Iris pigment epithelial cell (primary cell): ENCODE measurements at regions not wholly inside any gene's neighbourhood (a gene's known extent, or its start where the extent isn't known, plus 50 kb on each side); places are given as distances from the start of the nearest gene placed in this dataset.
A peak's percentile ranks its signal among the peaks of the same experiment; 100 is the strongest.
"Not testable (repeated sequence)": the region's sequence is repeated elsewhere in the genome, so short reads cannot be mapped to it uniquely, and the experiment has no call there.

Source experiments
- DNase-seq: peaks from one replicate; pipeline ENCODE4 v3.0.0-alpha.2; 2011; ENCODE audit warnings: low read depth

DNA sequence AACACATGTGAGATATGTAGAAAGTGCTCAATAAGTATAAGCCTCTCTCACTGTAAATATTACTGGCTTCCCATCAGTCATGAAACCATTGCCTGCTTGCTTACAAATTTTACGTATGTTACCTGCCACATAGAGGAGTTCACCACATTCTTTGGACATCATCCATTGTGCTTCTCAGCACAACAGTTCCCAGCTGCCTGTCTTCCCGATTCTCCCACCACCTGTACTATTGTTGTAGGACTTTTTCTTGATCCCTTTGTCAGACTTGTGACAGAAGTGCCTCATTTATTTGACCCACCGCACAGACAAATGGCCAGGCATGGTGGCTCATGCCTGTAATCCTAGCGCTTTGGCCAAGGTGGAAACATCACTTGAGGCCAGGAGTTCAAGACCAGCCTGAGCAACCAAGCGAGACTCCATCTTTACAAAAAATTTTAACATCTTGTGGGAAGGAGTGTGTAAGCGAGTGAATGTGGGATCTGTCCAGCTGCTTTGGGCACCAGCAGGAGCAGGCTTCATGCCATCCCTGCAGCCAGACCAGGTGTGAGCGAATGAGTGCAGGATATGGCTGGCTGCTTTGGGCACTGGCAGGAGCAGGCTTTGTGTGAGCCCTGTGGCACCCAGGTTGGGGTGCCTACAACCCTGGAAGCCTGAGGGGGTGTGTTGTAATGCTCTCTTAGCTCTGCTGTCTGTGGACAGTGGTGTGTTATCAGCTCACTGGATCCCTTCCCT, 139.9 kb upstream of the ELL2 start:
- no peak for DNase-seq

DNA sequence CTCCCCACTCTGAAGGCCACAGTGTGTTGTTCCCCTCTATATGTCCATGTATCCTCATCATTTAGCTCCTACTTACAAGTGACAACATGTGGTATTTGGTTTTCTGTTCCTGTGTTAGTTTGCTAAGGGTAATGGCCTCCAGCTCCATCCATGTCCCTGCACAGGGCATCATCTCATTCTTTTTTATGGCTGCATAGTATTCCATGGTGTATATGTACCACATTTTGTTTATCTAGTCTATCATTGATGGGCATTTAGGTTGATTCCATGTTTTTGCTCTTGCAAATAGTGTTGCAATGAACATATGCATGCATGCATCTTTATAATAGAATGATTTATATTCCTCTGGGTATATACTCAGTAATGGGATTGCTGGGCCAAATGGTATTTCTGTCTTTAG, 135.8 kb upstream of the ELL2 start:
- DNase-seq: not testable (repeated sequence)

DNA sequence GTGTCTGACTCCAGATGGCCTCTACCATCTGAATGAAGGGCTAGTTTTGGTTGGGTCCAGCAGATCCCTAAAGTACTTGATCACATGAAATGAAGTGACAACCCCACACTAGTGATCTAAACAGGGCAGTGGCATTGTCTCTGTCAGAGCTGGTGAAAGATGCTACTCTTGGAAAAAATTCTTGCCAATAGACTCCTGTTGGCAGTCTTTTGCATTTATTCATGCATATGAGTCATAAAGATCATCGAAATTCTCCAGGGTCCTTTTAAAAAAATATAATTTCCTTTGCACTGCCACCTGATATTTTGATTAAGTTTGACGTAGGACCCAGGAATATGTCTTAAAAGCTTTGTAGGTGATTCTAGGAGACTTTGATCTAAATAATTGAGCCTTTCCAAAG, 135.1 kb upstream of the ELL2 start:
- DNase-seq: no peak

DNA sequence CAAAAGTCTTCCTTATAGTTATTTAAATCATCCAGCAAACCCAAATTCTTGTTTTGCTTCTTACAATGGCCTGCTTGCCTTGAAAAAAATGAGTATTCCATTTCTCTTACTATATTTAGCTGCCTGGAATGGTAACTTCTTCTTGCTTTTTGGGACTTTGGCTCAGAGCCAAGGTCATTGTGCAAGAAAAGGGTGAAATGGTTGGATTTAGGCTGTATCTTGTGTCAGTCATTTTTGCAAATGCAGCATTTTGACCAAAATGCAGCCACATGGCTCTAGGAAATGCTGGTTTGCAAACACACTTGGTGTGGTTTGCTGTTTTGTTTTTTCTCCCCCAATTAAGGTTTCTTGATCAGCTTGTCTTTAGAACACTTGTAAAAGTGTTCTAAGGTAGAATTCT, 133.3 kb upstream of the ELL2 start:
- DNase-seq: no peak

DNA sequence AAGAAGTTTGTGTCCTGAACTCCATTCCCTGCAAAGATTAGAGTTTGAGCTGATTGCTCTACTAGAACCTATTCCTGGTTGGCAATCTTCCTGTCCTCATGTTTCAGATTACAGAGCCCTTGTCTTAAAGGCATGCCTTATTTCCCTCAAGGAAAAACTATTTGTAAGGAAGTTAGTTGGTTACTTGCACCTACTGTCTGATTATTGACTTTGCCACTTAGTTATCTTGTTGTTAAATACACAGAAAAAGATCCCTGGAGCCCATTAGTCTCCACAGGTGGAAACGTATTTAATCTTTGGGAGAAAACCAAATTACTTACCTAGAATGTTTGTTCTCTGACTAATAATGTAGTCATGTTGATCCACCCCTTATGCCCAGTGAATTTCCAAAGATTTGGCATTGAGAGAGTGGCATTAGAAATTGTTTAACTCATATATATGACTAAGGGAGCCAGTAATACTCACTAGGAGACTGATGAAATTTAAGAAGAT, 132.3 kb upstream of the ELL2 start:
- no peak for DNase-seq

DNA sequence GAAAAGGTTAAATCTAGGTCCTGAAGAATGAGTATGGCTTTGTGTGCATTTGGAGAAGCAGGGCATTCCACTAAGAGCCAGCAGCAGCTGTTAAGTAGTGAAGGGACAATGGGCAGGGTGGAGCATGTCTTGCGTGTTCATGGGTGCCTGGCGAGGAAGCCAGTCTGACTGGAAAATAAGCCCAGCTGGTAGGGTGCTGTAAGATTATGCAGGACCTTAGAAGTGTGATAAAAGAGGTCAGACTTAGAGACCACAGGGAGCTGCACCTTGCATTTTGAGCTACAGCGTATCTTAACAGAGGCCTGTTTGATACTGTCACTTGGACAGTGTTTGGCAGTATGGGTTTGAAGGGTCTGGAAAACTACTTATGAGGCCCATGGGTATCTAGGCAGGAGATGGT, 131.7 kb upstream of the ELL2 start:
- no peak for DNase-seq

DNA sequence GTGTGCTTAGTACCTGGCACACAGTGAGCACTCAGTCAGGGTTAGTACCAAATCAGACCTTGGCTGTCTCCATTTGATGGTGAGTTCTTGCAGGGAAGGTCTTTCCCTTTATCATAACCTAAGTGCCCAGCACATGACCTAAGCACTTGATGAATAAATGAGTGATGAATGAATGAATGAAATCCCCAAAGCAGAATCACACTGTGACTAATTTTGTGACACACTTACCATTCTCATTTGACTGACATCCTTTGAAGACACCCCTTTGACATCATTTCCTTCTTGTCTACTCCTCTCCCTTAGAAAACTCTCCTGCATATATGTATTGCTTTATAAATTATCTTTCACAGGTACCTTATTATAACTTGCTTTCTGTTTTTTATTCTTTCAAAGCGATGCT, 130.2 kb upstream of the ELL2 start:
- DNase-seq: no peak

DNA sequence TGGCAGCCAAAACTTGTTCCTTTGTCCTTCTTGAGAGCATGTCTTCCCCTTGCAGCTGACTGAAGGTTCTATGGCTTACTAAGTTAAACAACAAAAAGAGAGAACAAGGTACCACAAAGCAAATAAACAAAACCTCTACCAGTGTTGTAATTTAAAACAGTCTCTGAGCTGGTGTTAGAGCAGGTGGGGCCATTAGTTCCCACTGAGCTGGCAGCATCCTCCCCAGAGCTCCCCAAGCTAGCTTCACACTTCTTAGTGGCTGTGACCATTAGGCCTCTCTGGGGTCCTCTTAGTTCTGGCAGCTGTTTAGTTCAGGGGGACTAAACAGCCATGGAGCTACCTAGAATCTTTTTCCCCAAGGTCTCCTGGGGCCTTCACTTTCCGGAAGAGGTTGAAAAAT, 128.6 kb upstream of the ELL2 start:
- DNase-seq: no peak

DNA sequence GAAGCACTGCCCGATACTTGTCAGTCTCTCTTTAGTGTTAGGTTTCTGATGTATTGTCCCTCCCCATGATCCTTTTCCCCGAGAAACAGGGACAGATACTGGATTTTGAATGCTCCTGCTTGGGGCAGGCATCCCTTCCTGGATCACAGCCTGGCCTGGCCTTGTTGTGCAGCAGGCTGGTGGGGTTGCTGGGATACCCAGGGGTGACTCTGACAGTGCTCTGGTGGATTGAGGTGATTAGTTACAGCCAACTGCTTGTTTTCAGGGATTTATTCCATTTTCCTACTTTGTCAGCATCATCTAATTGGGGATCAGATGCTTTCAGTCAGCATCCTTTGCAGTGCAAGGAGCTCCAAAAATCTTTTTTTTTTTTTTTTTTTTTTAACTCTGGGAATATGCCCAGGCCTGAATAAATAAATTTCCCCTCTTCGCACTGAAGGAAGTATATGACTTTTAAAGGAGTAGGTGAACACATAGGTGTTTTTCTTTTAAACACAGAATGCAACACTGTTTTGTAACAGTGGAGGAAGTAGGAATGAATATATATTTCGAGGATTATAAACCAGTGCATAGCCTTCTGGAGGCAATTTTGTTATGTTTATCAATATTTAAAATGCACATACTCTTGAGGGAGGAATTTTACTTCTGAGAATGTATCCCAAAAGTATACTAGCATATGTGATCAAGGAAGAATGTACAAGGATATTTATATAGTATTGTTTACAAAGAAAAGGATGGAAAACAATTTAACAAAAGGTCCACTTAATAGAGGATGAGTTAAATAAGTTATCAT, 127.3 kb upstream of the ELL2 start:
- DNase-seq: no peak

DNA sequence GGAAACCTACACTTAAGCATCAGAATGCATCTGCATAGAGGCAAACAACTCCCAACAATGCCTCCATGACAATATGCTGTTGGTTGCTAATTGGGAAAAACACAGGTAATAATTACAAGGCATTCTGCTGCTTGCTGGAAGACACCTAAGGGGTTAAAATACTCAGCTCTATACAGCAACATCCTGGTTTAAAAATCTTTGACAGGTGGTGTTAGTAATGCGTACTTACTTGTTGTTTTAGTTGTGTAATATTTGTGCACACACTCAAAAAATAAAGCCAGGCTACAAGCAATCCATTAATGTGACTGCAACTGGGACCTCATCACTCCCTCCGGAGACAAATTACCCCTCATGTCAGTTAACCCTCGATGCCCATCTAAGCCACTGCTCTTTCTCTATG, 126.3 kb upstream of the ELL2 start:
- DNase-seq: no peak

DNA sequence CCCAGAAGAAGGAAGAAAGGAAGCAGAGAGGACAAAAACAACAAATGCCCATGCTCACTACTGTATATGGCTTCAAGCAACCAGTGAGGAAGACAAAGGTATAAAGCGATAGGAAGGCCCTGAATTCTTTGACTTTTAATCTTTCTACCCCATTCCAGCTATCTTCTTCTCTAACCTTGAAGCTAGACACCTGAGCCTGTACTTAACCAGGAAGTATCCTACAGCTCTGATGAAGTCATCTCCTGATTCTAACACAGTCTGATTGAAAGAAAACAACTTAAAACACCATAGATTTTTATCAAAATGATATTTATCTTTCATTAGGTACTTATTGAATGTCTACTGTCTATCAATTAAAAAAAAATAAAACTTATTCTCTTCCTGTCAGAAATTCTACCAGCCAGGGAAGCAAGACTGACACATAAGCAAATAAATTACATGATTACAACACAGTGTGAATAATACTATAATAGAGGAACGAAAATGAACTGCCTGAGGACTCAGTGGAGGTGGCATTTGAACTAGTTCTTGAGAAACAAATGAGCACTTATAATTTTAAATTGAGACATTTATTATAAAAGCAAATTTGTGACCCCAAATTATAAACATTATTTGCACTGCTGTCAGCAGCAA, 123.3 kb upstream of the ELL2 start:
- no peak for DNase-seq

DNA sequence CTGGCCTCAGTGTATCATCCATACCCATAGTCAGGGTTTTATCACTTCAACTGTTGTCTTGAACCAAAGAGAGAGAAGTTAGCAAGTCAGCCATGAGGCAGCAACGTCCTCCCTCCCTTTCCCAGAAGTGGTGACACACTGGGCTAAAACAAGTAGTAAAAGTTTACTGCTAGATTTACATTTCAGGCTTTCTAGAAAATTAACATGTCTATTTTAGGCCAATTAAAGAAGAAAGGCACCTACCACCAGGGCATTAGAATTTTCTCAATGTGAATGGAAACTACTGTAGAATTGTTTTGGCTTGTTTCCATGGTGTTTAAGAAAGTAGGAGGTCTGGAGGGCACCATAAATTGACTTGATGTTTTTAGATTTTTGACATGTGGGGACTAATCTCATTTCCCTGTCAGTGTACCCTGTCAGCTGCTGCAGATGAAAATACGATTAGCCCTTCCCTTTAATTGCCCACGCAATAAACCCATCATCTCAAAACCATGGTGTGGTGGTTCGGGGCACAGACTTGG, 121.8 kb upstream of the ELL2 start:
- no peak for DNase-seq

DNA sequence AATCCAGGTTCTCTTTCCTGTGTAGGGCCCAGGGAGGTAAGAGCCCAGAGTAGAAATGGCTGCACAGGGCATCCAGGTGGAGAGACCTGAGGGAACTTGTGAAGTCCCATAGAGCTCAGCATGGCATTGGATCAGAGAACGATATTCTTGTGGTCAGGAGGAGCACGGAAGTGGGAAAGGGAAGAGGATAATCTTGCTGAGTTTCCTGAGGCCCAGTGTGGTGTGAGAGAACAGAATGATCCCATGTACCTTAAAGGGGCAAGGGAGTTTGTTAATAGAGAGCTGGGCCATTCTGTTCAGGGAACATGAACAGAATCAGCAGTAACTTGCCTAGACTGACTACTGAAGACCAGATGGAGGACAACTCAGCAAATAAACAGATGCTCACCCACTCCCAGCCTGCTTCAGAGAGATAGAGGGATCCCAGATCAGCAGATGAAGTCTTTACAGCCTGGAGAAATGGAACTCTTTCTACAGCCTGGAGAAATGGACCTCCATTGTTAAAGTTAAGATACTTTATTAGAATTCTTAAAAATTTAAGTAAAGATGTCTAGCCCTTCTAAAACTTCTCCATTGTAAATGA, 119.7 kb upstream of the ELL2 start:
- DNase-seq: no peak

DNA sequence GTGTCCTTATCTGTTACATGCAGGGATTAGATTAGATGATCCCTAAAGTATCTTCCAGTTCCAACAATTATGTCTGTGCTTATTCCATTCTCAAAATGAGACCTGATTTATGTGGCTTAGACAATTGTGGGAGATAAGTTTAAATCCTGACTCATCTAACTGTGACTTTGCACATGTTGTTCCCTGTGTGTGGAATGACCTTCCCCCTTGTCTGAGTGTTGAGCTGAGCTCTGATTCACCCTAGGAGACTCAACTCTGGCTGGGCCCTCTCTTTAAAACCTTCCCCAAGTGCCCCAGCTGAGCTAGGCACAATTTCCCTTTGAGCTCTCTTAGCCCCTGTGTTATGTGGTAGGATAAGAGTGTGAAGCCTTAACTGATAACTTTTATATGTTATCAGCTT, 118.9 kb upstream of the ELL2 start:
- peak; percentile 83 for DNase-seq

DNA sequence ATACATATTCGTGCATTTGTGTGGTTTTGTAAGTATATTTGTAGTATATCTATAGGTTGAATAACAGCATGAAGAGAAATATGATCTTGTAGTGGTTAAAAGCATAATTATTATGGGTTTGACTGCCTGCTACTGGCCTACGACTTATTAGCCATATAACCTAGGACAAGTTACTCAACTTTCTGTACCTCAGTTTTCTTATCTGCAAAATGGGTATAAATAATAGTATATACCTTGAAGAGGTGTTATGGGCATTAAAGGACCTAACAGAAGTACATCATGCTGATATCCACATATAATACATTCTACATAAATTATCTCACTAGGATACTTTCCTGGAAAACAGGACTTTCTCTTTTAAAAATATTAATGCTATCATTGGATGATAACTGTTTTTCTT, 118.3 kb upstream of the ELL2 start:
- no peak for DNase-seq

DNA sequence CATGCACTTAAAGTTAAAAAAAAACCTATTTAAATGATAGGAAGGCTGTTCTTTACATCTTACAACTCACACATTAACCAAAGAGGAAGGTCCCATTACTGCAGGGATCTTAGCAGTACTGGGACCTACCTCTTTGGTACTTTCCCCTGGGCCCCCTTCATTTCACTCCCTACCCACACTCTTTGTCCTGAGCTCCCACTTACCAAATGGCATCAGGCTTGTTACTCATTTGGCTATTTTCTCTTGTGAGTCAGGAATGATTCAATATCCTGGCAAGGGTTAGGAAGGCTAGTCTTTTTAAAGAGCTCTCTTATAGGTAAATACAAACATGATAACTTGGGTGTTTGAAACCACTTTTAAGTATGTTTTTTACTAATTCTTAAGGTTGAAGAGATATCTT, 117.4 kb upstream of the ELL2 start:
- DNase-seq: peak; percentile 95

DNA sequence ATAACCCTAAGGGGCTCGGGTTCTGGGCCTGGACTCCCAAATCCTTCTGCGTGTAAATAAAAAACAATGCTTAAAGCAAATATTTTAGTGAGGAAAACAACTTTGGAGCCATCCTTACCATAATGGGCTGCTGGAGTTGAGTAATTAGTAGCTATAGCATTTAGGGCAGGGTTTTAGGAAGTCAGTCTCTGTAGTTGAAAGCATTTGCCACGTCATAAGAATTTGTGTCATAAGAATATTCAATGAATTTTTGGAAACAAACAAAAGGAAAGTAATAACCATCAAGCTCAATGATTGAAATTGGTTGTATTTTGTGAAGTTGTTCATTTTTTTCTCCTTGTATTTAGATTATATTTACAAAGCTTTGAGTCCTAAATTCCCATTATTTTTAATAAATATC, 114.8 kb upstream of the ELL2 start:
- DNase-seq: no peak

DNA sequence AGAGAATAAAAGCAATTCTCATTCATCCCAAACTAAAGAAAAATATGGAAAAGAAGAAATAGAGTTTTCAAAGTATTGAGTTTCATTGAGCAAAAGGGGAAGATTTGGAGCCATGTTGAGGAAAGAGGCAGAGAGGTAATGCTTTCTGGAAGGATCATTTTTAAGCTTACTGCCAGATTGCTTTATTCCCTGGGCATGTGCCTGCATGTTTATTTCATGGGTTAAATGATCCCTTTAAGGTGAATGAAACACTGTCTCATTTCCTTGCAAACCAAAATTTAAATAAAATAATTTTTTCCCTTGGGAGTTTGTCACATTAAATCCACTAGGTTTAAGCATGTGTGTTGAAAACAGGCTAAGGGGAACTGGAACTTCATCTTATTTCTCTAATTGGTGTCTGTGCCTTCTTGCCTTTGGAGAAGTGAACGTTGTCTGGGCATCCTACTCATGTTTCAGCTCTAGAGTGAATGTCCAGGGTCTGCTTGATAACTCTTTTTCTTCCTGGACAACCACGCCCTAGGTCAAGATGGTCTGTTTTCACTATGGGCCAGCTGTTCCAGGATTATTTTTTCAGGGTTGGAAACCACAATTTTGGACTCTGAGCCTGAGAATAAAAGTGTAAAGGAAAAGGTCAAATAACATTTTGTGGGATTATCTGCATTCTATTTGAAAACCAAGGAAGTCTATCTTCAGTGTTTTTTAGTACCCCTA, 114.1 kb upstream of the ELL2 start:
- no peak for DNase-seq

DNA sequence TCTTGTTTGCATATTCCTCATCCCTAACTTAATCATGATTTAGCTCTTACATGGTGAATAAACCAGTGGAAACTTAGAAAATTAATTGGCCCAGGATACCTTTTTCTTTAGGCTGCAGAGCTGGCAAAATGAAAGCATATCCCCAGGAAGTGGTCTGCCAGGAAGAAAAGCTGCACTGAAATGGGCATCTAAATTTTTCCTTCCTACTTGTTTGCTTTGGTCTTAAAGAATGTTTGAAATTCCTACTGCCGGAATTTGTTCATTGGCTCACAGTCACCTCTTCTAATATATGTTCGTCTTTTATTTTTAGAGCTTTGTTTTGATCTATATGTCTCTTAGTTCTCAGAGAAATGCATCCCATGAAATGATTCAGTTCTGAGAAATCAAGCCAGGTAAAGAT, 113.2 kb upstream of the ELL2 start:
- no peak for DNase-seq

DNA sequence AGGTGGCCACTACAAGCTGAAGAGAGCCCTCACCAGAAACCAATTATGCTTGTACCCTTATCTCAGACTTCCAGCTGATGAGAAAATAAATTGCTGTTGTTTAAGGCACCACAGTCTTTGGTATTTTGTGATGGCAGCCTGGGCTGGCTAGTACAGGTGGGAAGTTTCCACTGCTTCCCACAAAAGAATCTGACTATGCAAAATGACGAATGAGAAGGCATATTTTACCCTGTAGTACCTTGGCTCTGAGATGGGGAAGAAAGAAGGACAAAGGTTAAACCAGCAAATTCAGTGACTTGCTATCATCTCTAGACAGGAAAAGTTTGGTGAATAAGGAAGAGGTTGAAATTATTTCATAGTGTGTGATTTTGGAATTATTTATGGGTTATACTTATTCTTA, 112.8 kb upstream of the ELL2 start:
- no peak for DNase-seq

DNA sequence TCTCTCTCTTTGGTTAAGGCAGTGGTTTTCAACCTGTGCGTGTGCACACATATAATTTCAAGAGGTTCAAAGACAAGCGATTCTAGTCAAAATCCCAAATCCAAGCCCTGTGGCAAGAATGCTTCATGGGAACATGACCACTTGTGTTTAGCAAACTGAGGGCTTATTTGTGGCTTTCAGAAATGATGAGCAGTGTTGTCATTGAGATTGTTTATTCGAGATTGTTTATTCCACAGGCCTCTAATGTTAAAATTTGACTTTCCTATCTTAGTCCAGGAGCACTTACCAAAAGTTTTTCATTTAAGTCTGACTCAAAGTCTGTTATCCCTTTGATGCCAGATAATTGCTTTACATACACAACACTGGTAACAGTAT, 111.1 kb upstream of the ELL2 start:
- DNase-seq: no peak
